Activated CD4-positive, alpha-beta T cell treated with anti-CD3 and anti-CD28 coated beads, Interleukin-2, amount 10 ng/mL, durations not matched to agents 7 days and 5 days (primary cell): ENCODE measurements at regions not wholly inside any gene's neighbourhood (a gene's known extent, or its start where the extent isn't known, plus 50 kb on each side); places are given as distances from the start of the nearest gene placed in this dataset.
"Not testable (repeated sequence)": the region's sequence is repeated elsewhere in the genome, so short reads cannot be mapped to it uniquely, and the experiment has no call there.

Source experiments
- CTCF ChIA-PET: fragments of 350-600 bp; sonication (Branson Sonifier 250); formaldehyde crosslinking; loops from one replicate; lab custom pipeline; 2021; ENCODE audit warnings: antibody characterized with exemption; lab: Charles Lee
- POLR2A ChIA-PET: fragments of 350-600 bp; sonication (Branson Sonifier 250); formaldehyde crosslinking; loops from one replicate; lab custom pipeline; 2021; ENCODE audit warnings: antibody characterized with exemption; lab: Charles Lee
- DNase-seq: peaks from one replicate; pipeline ENCODE4 v3.0.0-alpha.2; 2020
- H3K27ac Mint-ChIP-seq: one replicate; pipeline ENCODE4 v1.8.0; 2021; ENCODE audit warnings: mild to moderate bottlenecking, moderate library complexity, mixed read lengths
- H3K27me3 Mint-ChIP-seq: one replicate; pipeline ENCODE4 v1.8.0; 2021; ENCODE audit warnings: mixed read lengths
- H3K36me3 Mint-ChIP-seq: one replicate; pipeline ENCODE4 v1.8.0; 2021; ENCODE audit warnings: low read depth, mixed read lengths
- H3K4me1 Mint-ChIP-seq: one replicate; pipeline ENCODE4 v1.8.0; 2021; ENCODE audit warnings: mixed read lengths
- H3K4me3 Mint-ChIP-seq: one replicate; pipeline ENCODE4 v1.8.0; 2021; ENCODE audit warnings: mild to moderate bottlenecking, moderate library complexity, mixed read lengths
- H3K9me3 Mint-ChIP-seq: one replicate; pipeline ENCODE4 v1.8.0; 2021; ENCODE audit warnings: mixed read lengths

- H3K27me3 Mint-ChIP-seq, DNase-seq, CTCF ChIA-PET, H3K4me1 Mint-ChIP-seq, H3K27ac Mint-ChIP-seq, H3K36me3 Mint-ChIP-seq, H3K9me3 Mint-ChIP-seq, H3K4me3 Mint-ChIP-seq, POLR2A ChIA-PET: not testable (repeated sequence)
Observed at GRCh38 chr7:73203312-73203711, 105.3 kb downstream of the NSUN5 start.

- POLR2A ChIA-PET, DNase-seq, H3K4me3 Mint-ChIP-seq, H3K27ac Mint-ChIP-seq, CTCF ChIA-PET, H3K9me3 Mint-ChIP-seq, H3K4me1 Mint-ChIP-seq, H3K36me3 Mint-ChIP-seq, H3K27me3 Mint-ChIP-seq: not testable (repeated sequence)
Observed at GRCh38 chr7:73201264-73201663, 107.4 kb downstream of the NSUN5 start.

DNA sequence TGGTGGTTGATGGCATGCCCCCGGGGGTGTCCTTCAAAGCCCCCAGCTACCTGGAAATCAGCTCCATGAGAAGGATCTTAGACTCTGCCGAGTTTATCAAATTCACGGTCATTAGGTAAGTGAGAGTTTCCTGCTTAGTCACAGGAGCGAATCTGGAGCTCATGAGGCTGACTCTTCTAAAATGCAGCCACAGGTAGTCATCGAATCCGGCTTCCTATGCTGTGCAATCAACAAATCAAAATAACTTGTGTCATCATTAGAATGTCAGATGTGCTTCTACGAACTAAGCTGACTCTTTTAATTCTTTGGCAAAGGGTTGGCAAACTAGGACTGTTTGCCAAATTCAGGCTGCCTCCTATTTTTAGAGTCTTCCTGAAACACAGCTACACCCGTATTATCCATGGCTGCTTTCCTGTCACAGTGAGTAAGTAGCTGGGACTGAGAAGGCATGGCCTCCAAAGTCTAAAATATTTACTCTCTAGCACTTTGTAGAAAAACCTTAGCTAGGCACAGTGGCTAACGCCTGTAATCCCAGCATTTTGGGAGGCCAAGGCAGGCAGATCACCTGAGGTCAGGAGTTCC lies 108.0 kb downstream of the NSUN5 start:
- H3K27ac Mint-ChIP-seq, CTCF ChIA-PET, POLR2A ChIA-PET, DNase-seq, H3K36me3 Mint-ChIP-seq, H3K4me1 Mint-ChIP-seq, H3K9me3 Mint-ChIP-seq, H3K4me3 Mint-ChIP-seq, H3K27me3 Mint-ChIP-seq: not testable (repeated sequence)

DNA sequence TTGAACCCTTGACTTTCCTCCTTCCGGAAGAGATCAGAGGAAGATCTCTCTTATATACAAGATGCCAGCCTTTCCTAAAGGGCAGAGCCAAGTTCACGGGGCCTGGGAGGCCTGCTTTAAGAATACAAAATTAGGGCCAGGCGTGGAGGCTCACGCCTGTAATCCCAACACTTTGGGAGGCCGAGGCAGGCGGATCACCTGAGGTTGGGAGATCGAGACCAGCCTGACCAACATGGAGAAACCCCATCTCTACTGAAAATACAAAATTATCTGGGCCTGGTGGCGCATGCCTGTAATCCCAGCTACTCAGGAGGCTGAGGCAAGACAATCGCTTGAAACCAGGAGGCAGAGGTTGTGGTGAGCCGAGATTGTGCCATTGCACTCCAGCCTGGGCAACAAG lies 108.2 kb upstream of the SPDYE9 start:
- H3K27me3 Mint-ChIP-seq, H3K36me3 Mint-ChIP-seq, H3K4me1 Mint-ChIP-seq, H3K27ac Mint-ChIP-seq, H3K9me3 Mint-ChIP-seq, POLR2A ChIA-PET, DNase-seq, CTCF ChIA-PET, H3K4me3 Mint-ChIP-seq: not testable (repeated sequence)

- H3K27me3 Mint-ChIP-seq, H3K36me3 Mint-ChIP-seq, H3K9me3 Mint-ChIP-seq, H3K27ac Mint-ChIP-seq, H3K4me3 Mint-ChIP-seq, H3K4me1 Mint-ChIP-seq, CTCF ChIA-PET, POLR2A ChIA-PET, DNase-seq: not testable (repeated sequence)
Observed at GRCh38 chr7:73190483-73191155, 104.8 kb upstream of the SPDYE9 start.

- POLR2A ChIA-PET, DNase-seq, H3K27me3 Mint-ChIP-seq, H3K27ac Mint-ChIP-seq, H3K4me1 Mint-ChIP-seq, H3K9me3 Mint-ChIP-seq, H3K36me3 Mint-ChIP-seq, CTCF ChIA-PET, H3K4me3 Mint-ChIP-seq: not testable (repeated sequence)
Observed at GRCh38 chr7:73188287-73188686, 102.4 kb upstream of the SPDYE9 start.

- H3K36me3 Mint-ChIP-seq, H3K27me3 Mint-ChIP-seq, DNase-seq, H3K4me3 Mint-ChIP-seq, CTCF ChIA-PET, H3K27ac Mint-ChIP-seq, POLR2A ChIA-PET, H3K4me1 Mint-ChIP-seq, H3K9me3 Mint-ChIP-seq: not testable (repeated sequence)
Observed at GRCh38 chr7:73186589-73187309, 100.9 kb upstream of the SPDYE9 start.

DNA sequence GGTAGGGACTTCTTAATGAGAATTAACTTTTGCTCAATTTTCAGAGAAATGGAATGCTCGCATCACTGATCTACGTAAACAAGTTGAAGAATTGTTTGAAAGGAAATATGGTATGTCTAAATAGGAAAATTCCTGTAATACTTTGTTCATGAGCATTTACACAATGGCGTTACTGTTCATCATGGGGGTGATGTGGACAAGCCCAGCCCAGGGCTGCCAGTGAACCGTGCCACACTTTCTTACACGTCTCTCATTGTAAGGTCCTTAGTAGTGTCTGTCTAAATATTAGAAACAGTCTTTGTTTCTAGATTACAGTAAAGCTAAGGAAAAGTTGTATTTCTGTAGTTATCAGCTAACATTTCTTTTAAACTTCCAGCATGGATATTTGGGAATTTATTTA lies 91.0 kb upstream of the SPDYE9 start:
- POLR2A ChIA-PET, H3K4me3 Mint-ChIP-seq, H3K27ac Mint-ChIP-seq, H3K36me3 Mint-ChIP-seq, CTCF ChIA-PET, H3K27me3 Mint-ChIP-seq, H3K9me3 Mint-ChIP-seq, DNase-seq, H3K4me1 Mint-ChIP-seq: not testable (repeated sequence)

GRCh38 chr7:73175322-73175721 lies 89.5 kb upstream of the SPDYE9 start:
- POLR2A ChIA-PET, CTCF ChIA-PET, H3K9me3 Mint-ChIP-seq, H3K36me3 Mint-ChIP-seq, H3K4me3 Mint-ChIP-seq, H3K27me3 Mint-ChIP-seq, H3K4me1 Mint-ChIP-seq, DNase-seq, H3K27ac Mint-ChIP-seq: not testable (repeated sequence)

DNA sequence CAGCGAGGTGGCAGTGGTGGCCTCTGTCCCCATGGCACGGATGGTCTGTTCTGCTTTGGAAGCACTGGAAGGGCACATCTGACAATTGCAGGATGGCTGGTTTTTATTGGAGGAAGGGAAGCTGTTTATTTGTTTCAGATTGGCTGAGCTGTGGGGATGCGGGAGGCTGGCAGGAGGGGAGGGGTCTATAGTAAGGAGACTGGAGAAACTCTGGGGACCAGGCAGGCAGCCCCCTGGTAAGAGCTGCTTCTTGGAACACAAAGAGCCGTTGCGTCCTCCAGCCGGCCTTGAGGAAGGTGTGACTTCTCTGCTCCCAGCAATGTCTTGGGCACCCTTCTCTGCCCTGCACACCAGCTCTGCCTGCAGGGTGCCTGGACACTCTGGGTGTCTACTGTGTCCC lies 85.1 kb upstream of the SPDYE9 start:
- H3K36me3 Mint-ChIP-seq, H3K27me3 Mint-ChIP-seq, H3K4me1 Mint-ChIP-seq, H3K4me3 Mint-ChIP-seq, DNase-seq, H3K27ac Mint-ChIP-seq, H3K9me3 Mint-ChIP-seq, CTCF ChIA-PET, POLR2A ChIA-PET: not testable (repeated sequence)

DNA sequence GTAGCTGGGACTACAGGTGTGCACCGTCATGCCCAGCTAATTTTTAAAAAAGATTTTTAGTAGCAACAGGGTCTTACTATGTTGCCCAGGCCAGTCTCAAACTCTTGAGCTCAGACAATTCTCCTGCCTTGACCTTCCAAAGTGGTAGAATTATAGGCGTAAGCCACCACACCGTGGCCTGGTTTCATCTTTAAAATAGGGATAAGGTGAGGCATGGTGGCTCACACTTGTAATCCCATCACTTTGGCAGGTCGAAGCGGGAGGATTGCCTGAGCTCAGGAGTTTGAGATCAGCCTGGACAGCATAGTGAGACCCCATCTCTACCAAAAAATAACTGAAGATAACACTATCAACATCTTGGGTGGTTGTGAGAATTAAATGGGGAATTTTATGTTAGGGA lies 84.6 kb upstream of the SPDYE9 start:
- DNase-seq, H3K36me3 Mint-ChIP-seq, POLR2A ChIA-PET, H3K27me3 Mint-ChIP-seq, H3K4me1 Mint-ChIP-seq, H3K9me3 Mint-ChIP-seq, H3K4me3 Mint-ChIP-seq, H3K27ac Mint-ChIP-seq, CTCF ChIA-PET: not testable (repeated sequence)

- H3K4me3 Mint-ChIP-seq, DNase-seq, POLR2A ChIA-PET, H3K27me3 Mint-ChIP-seq, H3K36me3 Mint-ChIP-seq, H3K9me3 Mint-ChIP-seq, H3K4me1 Mint-ChIP-seq, H3K27ac Mint-ChIP-seq, CTCF ChIA-PET: not testable (repeated sequence)
Observed at GRCh38 chr7:73166152-73166551, 80.3 kb upstream of the SPDYE9 start.

DNA sequence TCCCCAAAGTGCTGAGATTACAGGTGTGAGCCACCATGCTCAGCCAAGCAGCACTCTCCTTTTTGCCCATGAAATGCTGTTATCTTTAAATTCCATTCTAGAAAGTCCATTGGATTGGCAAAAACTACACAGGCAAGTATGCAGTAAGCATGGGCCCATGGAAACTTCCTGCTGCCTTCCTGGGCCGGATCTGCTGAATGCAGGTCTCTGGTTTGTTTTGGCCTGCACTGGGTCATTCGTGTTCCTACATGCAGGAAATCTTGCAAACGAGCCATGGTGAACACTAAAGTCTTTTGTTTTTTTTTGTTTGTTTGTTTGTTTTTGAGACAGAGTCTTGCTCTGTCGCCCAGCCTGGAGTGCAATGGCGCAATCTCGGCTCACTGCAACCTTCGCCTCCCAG lies 76.8 kb upstream of the SPDYE9 start:
- POLR2A ChIA-PET, H3K27me3 Mint-ChIP-seq, H3K36me3 Mint-ChIP-seq, DNase-seq, H3K27ac Mint-ChIP-seq, H3K4me3 Mint-ChIP-seq, H3K4me1 Mint-ChIP-seq, CTCF ChIA-PET, H3K9me3 Mint-ChIP-seq: not testable (repeated sequence)

DNA sequence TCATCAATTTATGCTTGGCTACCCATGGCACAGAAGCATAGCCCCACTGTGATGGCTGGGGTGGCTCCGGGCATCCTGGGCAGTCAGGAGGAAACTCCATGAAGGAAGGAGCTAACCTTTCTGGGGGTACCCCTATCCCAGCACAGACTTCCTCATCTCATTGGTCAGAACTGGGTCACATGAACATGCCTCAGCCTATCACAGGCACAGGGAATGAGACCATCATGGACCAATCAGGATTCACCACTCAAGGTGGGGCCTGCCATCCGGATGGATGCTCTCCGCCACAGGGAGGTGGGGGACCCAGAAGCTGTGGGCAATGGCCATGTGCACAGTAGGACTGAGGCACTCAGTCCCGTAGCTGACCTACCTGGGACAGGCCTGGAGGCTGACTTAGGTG lies 75.9 kb upstream of the SPDYE9 start:
- H3K4me3 Mint-ChIP-seq, H3K27ac Mint-ChIP-seq, H3K36me3 Mint-ChIP-seq, H3K27me3 Mint-ChIP-seq, H3K9me3 Mint-ChIP-seq, DNase-seq, H3K4me1 Mint-ChIP-seq, POLR2A ChIA-PET, CTCF ChIA-PET: not testable (repeated sequence)
